ENCODE measurements at regions not wholly inside any gene's neighbourhood (a gene's known extent, or its start where the extent isn't known, plus 50 kb on each side); places are given as distances from the start of the nearest gene placed in this dataset.

DNA sequence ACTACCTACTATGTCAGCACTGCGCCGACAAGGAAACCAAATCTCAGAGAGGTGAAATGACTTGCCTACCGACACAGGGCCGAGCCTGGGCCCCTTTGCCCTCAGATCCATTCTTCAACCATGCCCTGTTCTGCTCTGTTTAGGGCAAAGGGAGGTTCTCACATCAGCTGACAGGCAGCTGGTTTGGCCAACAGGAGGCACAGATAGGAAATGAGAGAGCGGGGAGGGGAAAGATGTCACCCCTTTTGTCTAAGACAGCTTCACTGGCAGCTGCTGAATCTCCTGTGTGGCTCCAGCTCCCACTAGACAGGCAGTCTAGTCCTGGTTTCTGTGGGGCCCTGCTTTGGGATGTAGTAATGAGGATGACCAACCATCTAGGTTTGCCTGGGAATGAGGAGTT, 158.7 kb downstream of the TMEM200A start:
- Histone ChIP-seq H3K79me2 (ENCODE audit: low read depth) (no peaks in the 10 kb centered on the region), H3K27ac (no peak overlapping the region), H4K20me1 (ENCODE audit: insufficient read depth) (no peaks in the 10 kb centered on the region), H3K9me2 (ENCODE audit: insufficient read depth) (no peaks in the 10 kb centered on the region; the same call in 1 of the 2 replicates), H2AFZ (no peak overlapping the region), H3K9me3 (ENCODE audit: insufficient read depth, low read depth) (no peaks in the 10 kb centered on the region; the same call in 1 of the 2 replicates), H3K4me1 (replicated peaks; ENCODE audit: insufficient read depth) (no peaks in the 10 kb centered on the region), H3K4me2 (no peak overlapping the region), H3F3A (ENCODE audit: insufficient read depth, low read depth) (no peaks in the 10 kb centered on the region), H3K36me3 (ENCODE audit: low read depth) (no peaks in the 10 kb centered on the region), H3K27me3 (ENCODE audit: insufficient read depth, low read depth) (no peaks in the 10 kb centered on the region), H3K4me3 (no peak overlapping the region)
- intact Hi-C loops (cut with micrococcal nuclease; ENCODE audit: unreplicated experiment): no loop called here
- TF ChIP-seq EZH2 (IDR thresholded peaks at IDR 0.05; ENCODE audit: low read depth): no peak
- TF ChIP-seq, protein P1, sequence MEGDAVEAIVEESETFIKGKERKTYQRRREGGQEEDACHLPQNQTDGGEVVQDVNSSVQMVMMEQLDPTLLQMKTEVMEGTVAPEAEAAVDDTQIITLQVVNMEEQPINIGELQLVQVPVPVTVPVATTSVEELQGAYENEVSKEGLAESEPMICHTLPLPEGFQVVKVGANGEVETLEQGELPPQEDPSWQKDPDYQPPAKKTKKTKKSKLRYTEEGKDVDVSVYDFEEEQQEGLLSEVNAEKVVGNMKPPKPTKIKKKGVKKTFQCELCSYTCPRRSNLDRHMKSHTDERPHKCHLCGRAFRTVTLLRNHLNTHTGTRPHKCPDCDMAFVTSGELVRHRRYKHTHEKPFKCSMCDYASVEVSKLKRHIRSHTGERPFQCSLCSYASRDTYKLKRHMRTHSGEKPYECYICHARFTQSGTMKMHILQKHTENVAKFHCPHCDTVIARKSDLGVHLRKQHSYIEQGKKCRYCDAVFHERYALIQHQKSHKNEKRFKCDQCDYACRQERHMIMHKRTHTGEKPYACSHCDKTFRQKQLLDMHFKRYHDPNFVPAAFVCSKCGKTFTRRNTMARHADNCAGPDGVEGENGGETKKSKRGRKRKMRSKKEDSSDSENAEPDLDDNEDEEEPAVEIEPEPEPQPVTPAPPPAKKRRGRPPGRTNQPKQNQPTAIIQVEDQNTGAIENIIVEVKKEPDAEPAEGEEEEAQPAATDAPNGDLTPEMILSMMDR (conservative IDR thresholded peaks at IDR 0.05): no peak
- ChIA-PET CTCF (no interaction called here), POLR2A (ENCODE audit: unreplicated experiment) (no interaction called here)
- no peak for DNase-seq
- no TSS peak for BruUV-seq (replicated peaks)

DNA sequence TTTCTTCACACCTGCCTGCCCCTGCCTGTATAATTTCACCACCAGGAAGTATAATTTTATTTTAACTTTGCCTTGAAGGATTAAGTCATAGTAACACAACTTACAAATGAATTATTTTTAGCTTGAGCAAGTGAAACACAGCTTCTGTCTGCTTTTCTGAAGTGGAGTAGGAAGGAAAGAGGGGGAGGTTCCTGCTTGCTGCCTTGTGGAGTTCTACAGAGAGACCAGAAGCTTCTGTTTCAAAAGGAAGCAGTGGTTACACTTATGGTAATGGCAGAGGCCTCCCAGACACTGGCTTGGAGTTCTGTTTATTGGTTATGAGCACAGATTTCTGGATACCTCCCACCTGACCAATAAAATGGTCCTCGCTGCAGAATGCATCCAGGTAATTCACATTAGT, 159.6 kb downstream of the TMEM200A start:
- Histone ChIP-seq H3K9me3 (ENCODE audit: insufficient read depth, low read depth) (no peaks in the 10 kb centered on the region), H3K4me2 (no peak overlapping the region), H3F3A (ENCODE audit: insufficient read depth, low read depth) (no peaks in the 10 kb centered on the region), H3K27ac (no peak overlapping the region), H3K4me3 (no peak overlapping the region), H3K4me1 (replicated peaks; ENCODE audit: insufficient read depth) (no peaks in the 10 kb centered on the region), H2AFZ (no peak overlapping the region; the same call in 1 of the 2 replicates), H4K20me1 (ENCODE audit: insufficient read depth) (no peaks in the 10 kb centered on the region), H3K79me2 (ENCODE audit: low read depth) (no peaks in the 10 kb centered on the region), H3K36me3 (ENCODE audit: low read depth) (no peaks in the 10 kb centered on the region), H3K27me3 (ENCODE audit: insufficient read depth, low read depth) (no peaks in the 10 kb centered on the region), H3K9me2 (ENCODE audit: insufficient read depth) (no peaks in the 10 kb centered on the region)
- no peak for DNase-seq
- intact Hi-C loops (cut with micrococcal nuclease; ENCODE audit: unreplicated experiment): no loop called here
- ChIA-PET POLR2A (ENCODE audit: unreplicated experiment) (no interaction called here), CTCF (no interaction called here)
- TF ChIP-seq, protein P1 (conservative IDR thresholded peaks at IDR 0.05): no peak
- no peak for TF ChIP-seq EZH2 (IDR thresholded peaks at IDR 0.05; ENCODE audit: low read depth)
- no TSS peak for BruUV-seq (replicated peaks)

DNA sequence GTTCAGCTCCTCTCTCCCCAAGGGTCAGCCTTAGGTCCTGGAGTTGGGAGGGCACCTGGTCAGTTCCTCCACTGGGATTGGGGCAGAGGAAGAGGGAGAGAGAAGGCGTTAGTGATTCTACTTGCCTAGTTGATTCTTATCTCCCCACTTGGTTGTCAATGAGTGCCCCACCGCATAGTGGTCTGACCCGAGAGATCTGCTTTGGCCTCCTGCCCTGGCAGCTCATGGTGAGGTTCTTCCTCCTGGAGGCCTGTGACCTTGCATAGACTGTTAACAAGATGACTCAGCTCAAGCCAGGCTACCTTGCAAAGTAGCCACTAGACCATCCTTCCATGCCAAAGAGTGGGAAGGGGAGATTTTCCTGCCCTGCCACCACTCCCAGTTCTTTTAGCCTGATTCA, 160.6 kb downstream of the TMEM200A start:
- no peaks in the 10 kb centered on the region for H3K79me2 ChIP-seq (ENCODE audit: low read depth)
- no peak overlapping the region; the same call in 1 of the 2 replicates for H2AFZ ChIP-seq
- H3K27me3 ChIP-seq (ENCODE audit: insufficient read depth, low read depth): no peaks in the 10 kb centered on the region
- ChIA-PET POLR2A (ENCODE audit: unreplicated experiment) (no interaction called here), CTCF (no interaction called here)
- no peak overlapping the region for H3K4me3 ChIP-seq
- H3K36me3 ChIP-seq (ENCODE audit: low read depth): no peaks in the 10 kb centered on the region
- no peak overlapping the region for H3K4me2 ChIP-seq
- no peaks in the 10 kb centered on the region for H4K20me1 ChIP-seq (ENCODE audit: insufficient read depth)
- intact Hi-C loops (cut with micrococcal nuclease; ENCODE audit: unreplicated experiment): no loop called here
- H3K27ac ChIP-seq: no peak overlapping the region
- no peaks in the 10 kb centered on the region for H3K9me2 ChIP-seq (ENCODE audit: insufficient read depth)
- H3K9me3 ChIP-seq (ENCODE audit: insufficient read depth, low read depth): no peaks in the 10 kb centered on the region; the same call in 1 of the 2 replicates
- no peak for TF ChIP-seq EZH2 (IDR thresholded peaks at IDR 0.05; ENCODE audit: low read depth)
- TF ChIP-seq, protein P1 (conservative IDR thresholded peaks at IDR 0.05): no peak
- peak in 1 of 2 experiments; percentile 11 for DNase-seq
- no peaks in the 10 kb centered on the region for H3F3A ChIP-seq (ENCODE audit: insufficient read depth, low read depth)
- H3K4me1 ChIP-seq (replicated peaks; ENCODE audit: insufficient read depth): no peaks in the 10 kb centered on the region
- no TSS peak for BruUV-seq (replicated peaks)

Data from PC-9 (cell line).